ENCODE measurements at regions not wholly inside any gene's neighbourhood (a gene's known extent, or its start where the extent isn't known, plus 50 kb on each side); places are given as distances from the start of the nearest gene placed in this dataset.

GRCh38 chr11:97966901-97967300, 1053.8 kb upstream of the CNTN5 start:
- H3K9me3 ChIP-seq, result no peaks in the 10 kb centered on the region
- no peaks in the 10 kb centered on the region for H3K27me3 ChIP-seq
- H3K4me3 ChIP-seq, result no peak overlapping the region
- intact Hi-C loops (cut with DNase I), result no loop called here
- no peak for DNase-seq (ENCODE audit: low spot score in 2 of 2)
- H3K36me3 ChIP-seq, result no peaks in the 10 kb centered on the region
- no peak for TF ChIP-seq CTCF (IDR thresholded peaks at IDR 0.05)
- no peak overlapping the region for H3K27ac ChIP-seq
- no peaks in the 10 kb centered on the region for H3K4me1 ChIP-seq

- no peak for DNase-seq (ENCODE audit: low spot score in 2 of 2)
- Histone ChIP-seq H3K9me3 (no peaks in the 10 kb centered on the region), H3K4me1 (no peaks in the 10 kb centered on the region), H3K4me3 (no peak overlapping the region), H3K27me3 (no peaks in the 10 kb centered on the region), H3K27ac (no peak overlapping the region), H3K36me3 (no peaks in the 10 kb centered on the region)
- no peak for TF ChIP-seq CTCF (IDR thresholded peaks at IDR 0.05)
- intact Hi-C loops (cut with DNase I), result no loop called here
These were observed 1052.7 kb upstream of the CNTN5 start for GRCh38 chr11:97968071-97968470.

GRCh38 chr11:97972731-97973130, 1048.0 kb upstream of the CNTN5 start:
- Histone ChIP-seq H3K4me1 (no peaks in the 10 kb centered on the region), H3K27ac (no peak overlapping the region), H3K27me3 (no peaks in the 10 kb centered on the region), H3K36me3 (no peaks in the 10 kb centered on the region), H3K4me3 (no peak overlapping the region), H3K9me3 (no peaks in the 10 kb centered on the region)
- intact Hi-C loops (cut with DNase I), result no loop called here
- DNase-seq (ENCODE audit: low spot score in 2 of 2), result no peak
- TF ChIP-seq CTCF (IDR thresholded peaks at IDR 0.05), result no peak

- no peak overlapping the region for H3K27ac ChIP-seq
- H3K4me3 ChIP-seq, result no peak overlapping the region
- no peak for DNase-seq (ENCODE audit: low spot score in 2 of 2)
- H3K36me3 ChIP-seq, result no peaks in the 10 kb centered on the region
- TF ChIP-seq CTCF (IDR thresholded peaks at IDR 0.05), result no peak
- H3K4me1 ChIP-seq, result no peaks in the 10 kb centered on the region
- H3K27me3 ChIP-seq, result no peaks in the 10 kb centered on the region
- intact Hi-C loops (cut with DNase I), result no loop called here
- H3K9me3 ChIP-seq, result no peaks in the 10 kb centered on the region
These were observed 1047.3 kb upstream of the CNTN5 start for GRCh38 chr11:97973352-97973857.

- no peak for TF ChIP-seq CTCF (IDR thresholded peaks at IDR 0.05)
- intact Hi-C loops (cut with DNase I), result no loop called here
- no peak for DNase-seq (ENCODE audit: low spot score in 2 of 2)
These were observed 1045.8 kb upstream of the CNTN5 start for GRCh38 chr11:97974798-97975498.

More at GRCh38 chr11:97974798-97975498, 1045.8 kb upstream of the CNTN5 start:
- Histone ChIP-seq H3K4me3 (no peak overlapping the region), H3K4me1 (no peaks in the 10 kb centered on the region), H3K9me3 (no peaks in the 10 kb centered on the region), H3K36me3 (no peaks in the 10 kb centered on the region), H3K27ac (no peak overlapping the region), H3K27me3 (no peaks in the 10 kb centered on the region)

Measured in ascending aorta (tissue), 2 donors.